DND-41 (cell line): ENCODE measurements at regions not wholly inside any gene's neighbourhood (a gene's known extent, or its start where the extent isn't known, plus 50 kb on each side); places are given as distances from the start of the nearest gene placed in this dataset.

ENCODE experiments used
- ATAC-seq: fragments of 200-7000 bp; cut with Tn5 transposase; 3 replicates; pipeline ENCODE4 v1.9.1; 2021; ENCODE audit warnings: low read depth; ENCODE audit not compliant: insufficient read depth
- DNase-seq: peaks from one replicate; pipeline ENCODE4 v3.0.0-alpha.2; 2020
- H2AFZ ChIP-seq: 2 replicates; pipeline ENCODE4 v1.6.0; 2012; ENCODE audit warnings: low read depth, low read length
- H3K27ac ChIP-seq: 2 replicates; pipeline ENCODE4 v1.5.1; 2012; ENCODE audit warnings: low read length, inconsistent platforms
- H3K27me3 ChIP-seq: fragments of 200-600 bp; sonication (generic); 2 replicates; pipeline ENCODE4 v1.6.0; 2012; ENCODE audit warnings: low read length, mild to moderate bottlenecking, inconsistent platforms; ENCODE audit not compliant: insufficient read depth, poor library complexity
- H3K36me3 ChIP-seq: 2 replicates; pipeline ENCODE4 v1.5.1; 2012; ENCODE audit warnings: low read length, inconsistent platforms; ENCODE audit not compliant: insufficient read depth
- H3K4me1 ChIP-seq: 2 replicates; pipeline ENCODE4 v1.5.1; 2012; ENCODE audit warnings: mild to moderate bottlenecking, low read length; ENCODE audit not compliant: insufficient read depth
- H3K4me2 ChIP-seq: 2 replicates; pipeline ENCODE4 v1.6.0; 2012; ENCODE audit warnings: mild to moderate bottlenecking, moderate library complexity, low read length, inconsistent platforms; ENCODE audit not compliant: insufficient read depth
- H3K4me3 ChIP-seq, 2 experiments: fragments of 200-600 bp in 1 of 2; shearing (Covaris generic) in 1 of 2; 2 replicates each; pipeline ENCODE4 v1.5.1; 2012 to 2016; ENCODE audit warnings: inconsistent platforms in 2 of 2, low read length in 2 of 2, mild to moderate bottlenecking in 2 of 2, low read depth in 1 of 2, moderate library complexity in 1 of 2
- H3K79me2 ChIP-seq: 2 replicates; pipeline ENCODE4 v1.6.0; 2012; ENCODE audit warnings: low read length, inconsistent platforms; ENCODE audit not compliant: insufficient read depth
- H3K9ac ChIP-seq: 2 replicates; pipeline ENCODE4 v1.6.0; 2012; ENCODE audit warnings: low read depth, mild to moderate bottlenecking, inconsistent platforms, low read length, moderate library complexity
- H3K9me3 ChIP-seq: 2 replicates; pipeline ENCODE4 v1.5.1; 2012; ENCODE audit warnings: low read length, moderate library complexity, mild to moderate bottlenecking, inconsistent platforms; ENCODE audit not compliant: insufficient read depth, severe bottlenecking
- H4K20me1 ChIP-seq: 2 replicates; pipeline ENCODE4 v1.6.0; 2012; ENCODE audit warnings: low read length; ENCODE audit not compliant: insufficient read depth
- CTCF ChIP-seq: IDR thresholded peaks from 2 replicates; pipeline ENCODE4 v1.5.1; 2012; ENCODE audit warnings: borderline replicate concordance, low read length, moderate library complexity, mild to moderate bottlenecking; ENCODE audit not compliant: poor library complexity, severe bottlenecking; ENCODE audit errors: extremely low read depth
- EZH2 ChIP-seq: IDR thresholded peaks from 3 replicates; pipeline ENCODE4 v1.6.1; 2012; ENCODE audit warnings: borderline replicate concordance, low read depth, mild to moderate bottlenecking, moderate library complexity, low read length, inconsistent platforms; ENCODE audit not compliant: severe bottlenecking

DNA sequence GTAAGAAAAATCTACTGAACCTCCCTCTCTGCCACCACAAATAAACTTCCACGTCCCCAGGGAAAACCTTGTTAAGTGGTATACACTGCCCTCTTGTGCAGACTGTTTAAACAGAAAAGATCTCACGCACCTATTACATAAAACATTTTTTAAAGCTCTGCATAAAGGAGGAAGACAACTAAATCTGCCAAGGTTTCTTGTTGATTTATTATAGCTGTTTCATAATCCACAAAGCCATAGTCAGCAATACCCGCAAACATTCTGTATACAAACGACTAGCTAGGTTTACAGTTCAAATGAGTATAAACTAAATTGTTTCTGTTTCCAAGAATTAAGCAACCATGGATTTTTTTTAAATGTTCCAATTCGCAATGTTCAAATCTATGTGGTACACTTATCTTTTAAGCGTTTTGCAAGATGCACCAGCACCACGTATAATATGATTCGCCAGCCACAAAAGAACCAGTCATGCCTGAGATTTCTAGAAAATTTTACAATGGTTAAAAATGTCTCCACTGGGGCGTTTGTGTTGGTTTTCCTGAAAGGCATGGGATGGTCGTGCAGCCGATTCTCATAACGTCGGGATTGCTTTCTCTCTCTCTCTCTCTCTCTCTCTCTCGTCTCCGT, 164.6 kb downstream of the PRKX start:
- Histone ChIP-seq H3K4me1 (no peaks in the 10 kb centered on the region), H2AFZ (no peak overlapping the region), H3K36me3 (no peaks in the 10 kb centered on the region), H3K9me3 (no peaks in the 10 kb centered on the region), H3K4me2 (no peak overlapping the region), H3K4me3 (no peak overlapping the region), H3K27me3 (no peaks in the 10 kb centered on the region), H3K27ac (no peak overlapping the region), H3K9ac (no peak overlapping the region), H4K20me1 (no peaks in the 10 kb centered on the region), H3K79me2 (no peaks in the 10 kb centered on the region)
- DNase-seq = no peak
- TF ChIP-seq EZH2 (no peak), CTCF (no peak)
- no peak for ATAC-seq

DNA sequence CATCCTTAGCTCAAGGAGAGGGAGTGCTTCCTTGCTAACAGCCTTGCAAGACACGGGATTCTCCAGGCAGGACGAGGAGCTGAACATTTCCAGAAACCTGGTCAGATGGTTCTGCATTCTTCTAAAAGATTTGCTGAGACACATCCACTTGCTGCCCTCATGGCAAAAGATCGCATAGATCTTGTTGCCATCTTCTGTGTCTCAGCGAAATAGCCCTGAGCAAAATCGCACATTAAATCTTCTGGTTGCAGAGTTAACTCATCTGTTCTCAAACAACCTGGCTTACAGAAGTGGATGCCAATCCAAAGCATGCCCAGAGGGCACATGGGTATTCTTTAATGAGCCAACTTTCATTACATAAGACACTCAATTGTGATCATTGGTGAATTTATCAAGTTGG, 167.5 kb downstream of the PRKX start:
- no peak for TF ChIP-seq EZH2
- no peak for TF ChIP-seq CTCF
- Histone ChIP-seq H3K36me3 (no peaks in the 10 kb centered on the region), H3K27ac (no peak overlapping the region), H3K4me3 (no peak overlapping the region), H3K9me3 (no peaks in the 10 kb centered on the region), H3K79me2 (no peaks in the 10 kb centered on the region), H4K20me1 (no peaks in the 10 kb centered on the region), H3K9ac (no peak overlapping the region), H3K4me2 (no peak overlapping the region), H2AFZ (no peak overlapping the region), H3K4me1 (no peaks in the 10 kb centered on the region), H3K27me3 (no peaks in the 10 kb centered on the region)
- ATAC-seq (no peak), DNase-seq (no peak)

- H3K27ac ChIP-seq = no peak overlapping the region
- ATAC-seq (no peak), DNase-seq (no peak)
- no peak overlapping the region for H3K9ac ChIP-seq
- no peaks in the 10 kb centered on the region for H3K27me3 ChIP-seq
- H4K20me1 ChIP-seq = no peaks in the 10 kb centered on the region
- no peak overlapping the region for H2AFZ ChIP-seq
- no peaks in the 10 kb centered on the region for H3K79me2 ChIP-seq
- H3K4me3 ChIP-seq = no peak overlapping the region
- no peaks in the 10 kb centered on the region for H3K4me1 ChIP-seq
- no peaks in the 10 kb centered on the region for H3K36me3 ChIP-seq
- H3K9me3 ChIP-seq = no peaks in the 10 kb centered on the region
- TF ChIP-seq EZH2 (no peak), CTCF (no peak)
- H3K4me2 ChIP-seq = no peak overlapping the region
These were observed 172.1 kb downstream of the PRKX start for GRCh38 chrX:3541336-3541735.

DNA sequence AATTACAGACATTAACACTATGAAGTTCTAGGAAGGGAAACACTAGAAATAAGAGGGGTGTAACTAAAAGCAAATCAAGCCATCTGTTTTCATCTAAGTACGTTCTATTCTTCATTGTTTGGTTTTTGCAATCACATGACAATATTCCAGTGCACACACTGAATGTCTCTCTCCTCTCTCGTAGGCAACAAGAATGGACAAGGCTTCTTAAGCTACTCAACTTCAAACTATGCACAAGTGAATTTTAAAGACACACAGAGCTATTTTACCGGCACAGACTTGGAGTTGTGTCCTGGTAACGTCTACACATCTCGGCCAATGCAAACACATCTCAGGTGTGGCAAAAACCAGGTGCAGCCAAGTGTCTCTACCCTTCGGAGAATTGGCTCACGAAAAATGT, 173.3 kb downstream of the PRKX start:
- TF ChIP-seq CTCF = no peak
- no peak for TF ChIP-seq EZH2
- H4K20me1 ChIP-seq = no peaks in the 10 kb centered on the region
- H3K9ac ChIP-seq = no peak overlapping the region
- H3K79me2 ChIP-seq = no peaks in the 10 kb centered on the region
- H3K4me2 ChIP-seq = no peak overlapping the region
- no peaks in the 10 kb centered on the region for H3K4me1 ChIP-seq
- H3K27ac ChIP-seq = no peak overlapping the region
- no peaks in the 10 kb centered on the region for H3K36me3 ChIP-seq
- no peaks in the 10 kb centered on the region for H3K27me3 ChIP-seq
- H2AFZ ChIP-seq = no peak overlapping the region
- ATAC-seq (no peak), DNase-seq (no peak)
- no peaks in the 10 kb centered on the region for H3K9me3 ChIP-seq
- no peak overlapping the region for H3K4me3 ChIP-seq
